A673 (cell line): ENCODE measurements at regions not wholly inside any gene's neighbourhood (a gene's known extent, or its start where the extent isn't known, plus 50 kb on each side); places are given as distances from the start of the nearest gene placed in this dataset.

Source experiments
- BruUV-seq: library from RNA; stranded (reverse); fragments of 400-500 nt; replicated peaks from 2 replicates; lab custom pipeline; 2021; lab: Mats Ljungman, UMichigan
- CTCF ChIA-PET: fragments of 300-600 bp; sonication (Branson Sonifier 250); formaldehyde crosslinking; loops from one replicate; lab custom pipeline; 2022; ENCODE audit warnings: antibody characterized with exemption; lab: Charles Lee
- POLR2A ChIA-PET: fragments of 300-600 bp; sonication (Branson Sonifier 250); formaldehyde crosslinking; loops from one replicate; lab custom pipeline; 2022; ENCODE audit warnings: antibody characterized with exemption; ENCODE audit not compliant: low non-redundant PET; lab: Charles Lee
- DNase-seq: peaks from one replicate; pipeline ENCODE4 v3.0.0-alpha.2; 2015; ENCODE audit warnings: low spot score
- H3K27ac ChIP-seq: fragments of 200-600 bp; sonication (generic); 2 replicates; pipeline ENCODE4 v1.5.1; 2016; ENCODE audit warnings: mixed run types, low read depth, mild to moderate bottlenecking, mixed read lengths, antibody characterized with exemption, low read length; ENCODE audit not compliant: poor library complexity, severe bottlenecking
- H3K27me3 ChIP-seq: fragments of 200-600 bp; sonication (generic); replicated peaks from 2 replicates; pipeline ENCODE4 v1.6.1; 2017; ENCODE audit warnings: mixed run types, low read depth, mild to moderate bottlenecking, mixed read lengths, antibody characterized with exemption, low read length; ENCODE audit not compliant: insufficient read depth, poor library complexity
- H3K36me3 ChIP-seq: fragments of 200-600 bp; sonication (generic); 2 replicates; pipeline ENCODE4 v1.6.1; 2016; ENCODE audit warnings: mixed run types, mild to moderate bottlenecking, mixed read lengths, antibody characterized with exemption, low read length; ENCODE audit not compliant: insufficient read depth, poor library complexity, severe bottlenecking
- H3K4me1 ChIP-seq: fragments of 200-600 bp; sonication (generic); 2 replicates; pipeline ENCODE4 v1.6.1; 2017; ENCODE audit warnings: mixed run types, mild to moderate bottlenecking, mixed read lengths, antibody characterized with exemption, low read length; ENCODE audit not compliant: insufficient read depth, poor library complexity, severe bottlenecking
- H3K4me3 ChIP-seq: fragments of 200-600 bp; sonication (generic); 2 replicates; pipeline ENCODE4 v1.5.1; 2016; ENCODE audit warnings: low read depth, mixed run types, mild to moderate bottlenecking, mixed read lengths, low read length; ENCODE audit not compliant: poor library complexity, severe bottlenecking
- H3K9me3 ChIP-seq: fragments of 200-600 bp; sonication (generic); 2 replicates; pipeline ENCODE4 v1.6.1; 2016; ENCODE audit warnings: mixed run types, low read depth, mild to moderate bottlenecking, mixed read lengths, antibody characterized with exemption, low read length; ENCODE audit not compliant: poor library complexity, severe bottlenecking
- EZH2 ChIP-seq: fragments of 200-600 bp; sonication (generic); IDR thresholded peaks from 2 replicates; pipeline ENCODE4 v1.6.1; 2017; ENCODE audit warnings: borderline replicate concordance, low read depth, mild to moderate bottlenecking, mixed read lengths, antibody characterized with exemption, low read length; ENCODE audit not compliant: poor library complexity, severe bottlenecking
- intact Hi-C: fragments of 100-400 bp; cut with micrococcal nuclease; formaldehyde crosslinking; loops from one replicate; pipeline ENCODE4 v1.10.0; 2022; ENCODE audit not compliant: unreplicated experiment
- TF ChIP-seq, protein P1 (sequence below): fragments of 300-800, 200-600 bp; sonication (generic); conservative IDR thresholded peaks from 2 replicates; pipeline ENCODE4 v1.5.1; 2017; ENCODE audit warnings: low read depth, mild to moderate bottlenecking, antibody characterized with exemption, low read length, moderate library complexity, mixed read lengths

DNA sequence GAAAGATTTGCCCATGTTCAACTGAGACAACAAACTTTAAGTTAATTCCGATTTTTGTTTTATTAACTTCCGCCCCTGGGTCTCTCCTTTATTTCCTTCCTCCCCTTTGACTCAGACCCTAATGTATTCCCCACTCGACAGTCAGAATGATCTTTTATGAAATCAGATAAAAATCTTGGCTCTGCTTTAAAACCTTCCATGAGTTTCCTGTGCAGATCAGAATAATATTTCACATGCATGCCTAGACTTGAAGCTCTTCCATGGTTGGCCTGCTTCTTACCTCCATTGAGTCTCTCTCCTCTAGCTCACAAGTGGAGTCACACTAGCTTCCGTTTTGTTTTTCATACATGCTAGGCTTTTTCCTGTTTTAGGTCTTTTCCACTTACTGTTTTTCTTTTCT is 116.8 kb upstream of the SPATA16 start:
- Histone ChIP-seq H3K4me3 (no peak overlapping the region), H3K27me3 (no peaks in the 10 kb centered on the region), H3K9me3 (no peaks in the 10 kb centered on the region), H3K4me1 (peaks cover 28% of the 10 kb centered on the region), H3K36me3 (no peaks in the 10 kb centered on the region), H3K27ac (peak overlapping the region; percentile 58)
- no peak for TF ChIP-seq EZH2
- TF ChIP-seq, protein P1, sequence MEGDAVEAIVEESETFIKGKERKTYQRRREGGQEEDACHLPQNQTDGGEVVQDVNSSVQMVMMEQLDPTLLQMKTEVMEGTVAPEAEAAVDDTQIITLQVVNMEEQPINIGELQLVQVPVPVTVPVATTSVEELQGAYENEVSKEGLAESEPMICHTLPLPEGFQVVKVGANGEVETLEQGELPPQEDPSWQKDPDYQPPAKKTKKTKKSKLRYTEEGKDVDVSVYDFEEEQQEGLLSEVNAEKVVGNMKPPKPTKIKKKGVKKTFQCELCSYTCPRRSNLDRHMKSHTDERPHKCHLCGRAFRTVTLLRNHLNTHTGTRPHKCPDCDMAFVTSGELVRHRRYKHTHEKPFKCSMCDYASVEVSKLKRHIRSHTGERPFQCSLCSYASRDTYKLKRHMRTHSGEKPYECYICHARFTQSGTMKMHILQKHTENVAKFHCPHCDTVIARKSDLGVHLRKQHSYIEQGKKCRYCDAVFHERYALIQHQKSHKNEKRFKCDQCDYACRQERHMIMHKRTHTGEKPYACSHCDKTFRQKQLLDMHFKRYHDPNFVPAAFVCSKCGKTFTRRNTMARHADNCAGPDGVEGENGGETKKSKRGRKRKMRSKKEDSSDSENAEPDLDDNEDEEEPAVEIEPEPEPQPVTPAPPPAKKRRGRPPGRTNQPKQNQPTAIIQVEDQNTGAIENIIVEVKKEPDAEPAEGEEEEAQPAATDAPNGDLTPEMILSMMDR, result no peak
- CTCF ChIA-PET, result no interaction called here
- POLR2A ChIA-PET, result no interaction called here
- BruUV-seq, result no TSS peak
- intact Hi-C loops, result no loop called here
- DNase-seq, result peak; percentile 47

DNA sequence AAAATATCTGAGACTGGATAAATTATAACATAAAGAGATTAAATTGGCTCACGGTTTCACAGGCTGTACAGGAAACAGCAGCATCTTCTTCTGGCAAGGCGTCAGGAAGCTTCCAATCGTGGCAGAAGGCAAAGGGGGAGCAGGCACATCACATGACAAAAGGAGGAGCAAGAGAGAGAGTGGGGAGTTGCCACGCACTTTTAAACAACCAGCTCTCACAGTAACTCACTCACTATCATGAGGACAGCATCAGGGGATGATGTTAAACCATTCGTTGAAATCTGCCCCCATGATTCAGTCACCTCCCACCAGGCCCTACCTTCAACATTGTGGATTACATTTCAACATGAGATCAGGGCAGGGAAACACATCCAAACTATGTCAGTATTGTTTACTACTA is 114.5 kb upstream of the SPATA16 start:
- no peaks in the 10 kb centered on the region for H3K9me3 ChIP-seq
- H3K27me3 ChIP-seq, result no peaks in the 10 kb centered on the region
- peak overlapping the region; percentile 51 for H3K27ac ChIP-seq
- CTCF ChIA-PET, result no interaction called here
- DNase-seq, result peak; percentile 67
- POLR2A ChIA-PET, result no interaction called here
- H3K36me3 ChIP-seq, result no peaks in the 10 kb centered on the region
- intact Hi-C loops, result no loop called here
- H3K4me1 ChIP-seq, result peaks cover 26% of the 10 kb centered on the region
- no TSS peak for BruUV-seq
- no peak overlapping the region for H3K4me3 ChIP-seq
- TF ChIP-seq EZH2, result no peak
- TF ChIP-seq, protein P1, result no peak

DNA sequence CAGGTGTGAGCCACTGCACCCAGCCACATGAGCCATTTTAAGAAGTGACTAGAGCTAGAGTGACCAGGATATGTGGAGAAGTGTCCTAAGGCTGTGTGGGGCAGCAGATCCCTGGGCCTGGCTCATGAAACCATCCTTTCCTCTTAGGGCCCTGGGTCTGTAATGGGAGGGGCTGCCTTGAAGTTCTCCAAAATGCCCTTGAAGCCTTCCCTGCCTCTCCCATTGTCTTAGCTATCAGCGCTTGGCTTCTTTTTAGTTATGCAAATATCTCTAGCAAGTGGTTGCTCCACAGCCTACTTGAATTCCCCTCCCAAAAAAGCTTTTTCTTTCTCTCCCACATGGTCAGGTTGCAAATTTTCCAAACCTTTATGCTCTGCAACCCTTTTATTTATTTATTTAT is 112.4 kb upstream of the SPATA16 start:
- H3K36me3 ChIP-seq, result no peaks in the 10 kb centered on the region
- POLR2A ChIA-PET, result no interaction called here
- no peak overlapping the region for H3K4me3 ChIP-seq
- H3K9me3 ChIP-seq, result no peaks in the 10 kb centered on the region
- intact Hi-C loops, result no loop called here
- TF ChIP-seq EZH2, result no peak
- TF ChIP-seq, protein P1, result no peak
- H3K27ac ChIP-seq, result no peak overlapping the region
- no peaks in the 10 kb centered on the region for H3K27me3 ChIP-seq
- DNase-seq, result no peak
- CTCF ChIA-PET, result no interaction called here
- H3K4me1 ChIP-seq, result peaks cover 20% of the 10 kb centered on the region
- BruUV-seq, result no TSS peak
